Activated naive CD8-positive, alpha-beta T cell (primary cell): ENCODE measurements at regions not wholly inside any gene's neighbourhood (a gene's known extent, or its start where the extent isn't known, plus 50 kb on each side); places are given as distances from the start of the nearest gene placed in this dataset.

Source experiments
- H3K27ac Mint-ChIP-seq: one replicate; pipeline ENCODE4 v1.8.0; 2021; ENCODE audit warnings: mixed read lengths
- H3K27me3 Mint-ChIP-seq: one replicate; pipeline ENCODE4 v1.8.0; 2021; ENCODE audit warnings: mixed read lengths
- H3K36me3 Mint-ChIP-seq: one replicate; pipeline ENCODE4 v1.8.0; 2021; ENCODE audit warnings: mixed read lengths
- H3K4me1 Mint-ChIP-seq: one replicate; pipeline ENCODE4 v1.8.0; 2021; ENCODE audit warnings: low read depth, mixed read lengths
- H3K4me3 Mint-ChIP-seq: one replicate; pipeline ENCODE4 v1.8.0; 2021; ENCODE audit warnings: mild to moderate bottlenecking, mixed read lengths
- H3K9me3 Mint-ChIP-seq: one replicate; pipeline ENCODE4 v1.8.0; 2021; ENCODE audit warnings: low read depth, mixed read lengths

DNA sequence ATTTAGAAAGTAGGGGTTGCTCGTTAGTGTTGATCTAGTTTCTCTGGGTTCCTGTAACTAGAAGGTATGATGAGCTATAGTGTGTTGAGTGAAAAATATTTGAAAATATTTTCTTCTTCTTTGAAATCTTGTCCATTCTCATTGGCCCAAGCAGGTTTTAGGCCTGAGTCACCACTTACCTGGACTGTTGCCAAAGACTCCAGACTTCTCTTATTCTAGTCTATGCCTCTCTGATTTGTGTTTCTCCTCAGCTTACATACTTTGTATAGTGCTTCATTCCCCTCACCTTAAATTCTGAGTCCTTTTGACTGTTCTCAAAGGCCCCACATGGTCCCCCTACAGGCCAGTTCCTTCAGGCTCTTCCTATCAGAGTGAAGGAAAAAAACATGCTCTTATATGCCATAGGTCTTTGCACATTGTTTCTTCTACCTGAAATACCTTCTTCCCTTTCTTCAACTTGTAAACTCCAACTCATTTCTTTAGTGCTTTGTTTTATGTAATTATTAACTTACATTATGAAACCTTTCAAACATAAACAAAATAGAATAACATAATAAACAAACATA is 258.2 kb downstream of the PPP1R2C start:
- no peaks in the 10 kb centered on the region for H3K27me3 Mint-ChIP-seq
- no peaks in the 10 kb centered on the region for H3K36me3 Mint-ChIP-seq
- no peaks in the 10 kb centered on the region for H3K4me1 Mint-ChIP-seq
- H3K4me3 Mint-ChIP-seq, result no peak overlapping the region
- no peaks in the 10 kb centered on the region for H3K9me3 Mint-ChIP-seq
- no peak overlapping the region for H3K27ac Mint-ChIP-seq

DNA sequence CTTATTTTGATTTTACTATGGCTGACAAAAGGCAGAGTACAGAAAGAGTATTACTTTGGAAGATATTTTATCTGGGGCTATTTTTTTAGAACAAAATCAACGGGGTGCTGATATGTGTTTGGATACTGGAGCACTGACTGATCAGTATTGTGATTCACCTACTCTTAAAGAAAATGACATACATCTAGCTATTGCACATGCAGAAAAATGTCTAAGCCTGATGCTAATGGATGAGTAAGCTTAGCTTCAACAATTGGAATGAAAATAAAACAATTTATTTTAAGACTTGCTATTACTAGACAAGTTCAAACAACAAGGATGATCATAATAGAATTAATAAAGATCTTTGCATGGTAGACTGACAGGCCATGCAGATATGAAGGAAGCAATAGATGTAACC is 262.0 kb downstream of the PPP1R2C start:
- Mint-ChIP-seq H3K9me3 (no peaks in the 10 kb centered on the region), H3K4me1 (no peaks in the 10 kb centered on the region), H3K36me3 (no peaks in the 10 kb centered on the region), H3K4me3 (no peak overlapping the region), H3K27me3 (no peaks in the 10 kb centered on the region), H3K27ac (no peak overlapping the region)

GRCh38 chrX:42505016-42505415 is 272.9 kb downstream of the PPP1R2C start:
- no peaks in the 10 kb centered on the region for H3K4me1 Mint-ChIP-seq
- H3K36me3 Mint-ChIP-seq, result peaks cover 6% of the 10 kb centered on the region
- peaks cover 4% of the 10 kb centered on the region for H3K9me3 Mint-ChIP-seq
- no peak overlapping the region for H3K4me3 Mint-ChIP-seq
- no peak overlapping the region for H3K27ac Mint-ChIP-seq
- H3K27me3 Mint-ChIP-seq, result no peaks in the 10 kb centered on the region

- Mint-ChIP-seq H3K27me3 (no peaks in the 10 kb centered on the region), H3K36me3 (no peaks in the 10 kb centered on the region), H3K4me1 (peaks cover 13% of the 10 kb centered on the region), H3K4me3 (no peak overlapping the region), H3K27ac (no peak overlapping the region), H3K9me3 (no peaks in the 10 kb centered on the region)
These were observed 278.3 kb downstream of the PPP1R2C start for GRCh38 chrX:42499620-42500019.

DNA sequence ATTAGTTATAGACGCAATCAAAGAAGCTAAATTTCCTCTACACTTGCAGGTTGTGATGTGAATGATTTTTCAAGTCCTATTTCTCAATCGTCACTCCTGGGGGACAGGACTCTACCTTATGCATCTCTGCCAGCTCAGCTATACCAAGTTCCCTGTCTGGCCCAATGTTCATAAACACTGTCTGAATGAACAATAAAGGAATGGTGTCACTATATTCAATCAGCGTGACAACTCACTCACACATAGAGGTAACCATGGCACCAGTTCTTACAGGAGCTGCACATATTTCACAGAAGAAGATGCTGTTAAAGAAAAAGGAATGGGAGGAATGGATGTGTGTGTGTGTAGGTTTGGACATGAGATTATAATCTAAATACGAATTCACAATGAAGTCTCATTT is 280.6 kb downstream of the PPP1R2C start:
- no peak overlapping the region for H3K27ac Mint-ChIP-seq
- no peaks in the 10 kb centered on the region for H3K27me3 Mint-ChIP-seq
- H3K9me3 Mint-ChIP-seq, result no peaks in the 10 kb centered on the region
- H3K36me3 Mint-ChIP-seq, result no peaks in the 10 kb centered on the region
- H3K4me3 Mint-ChIP-seq, result no peak overlapping the region
- peaks cover 15% of the 10 kb centered on the region for H3K4me1 Mint-ChIP-seq

GRCh38 chrX:42496239-42496638 is 281.7 kb downstream of the PPP1R2C start:
- Mint-ChIP-seq H3K4me1 (peaks cover 15% of the 10 kb centered on the region), H3K36me3 (no peaks in the 10 kb centered on the region), H3K27ac (no peak overlapping the region), H3K4me3 (no peak overlapping the region), H3K27me3 (no peaks in the 10 kb centered on the region), H3K9me3 (no peaks in the 10 kb centered on the region)

DNA sequence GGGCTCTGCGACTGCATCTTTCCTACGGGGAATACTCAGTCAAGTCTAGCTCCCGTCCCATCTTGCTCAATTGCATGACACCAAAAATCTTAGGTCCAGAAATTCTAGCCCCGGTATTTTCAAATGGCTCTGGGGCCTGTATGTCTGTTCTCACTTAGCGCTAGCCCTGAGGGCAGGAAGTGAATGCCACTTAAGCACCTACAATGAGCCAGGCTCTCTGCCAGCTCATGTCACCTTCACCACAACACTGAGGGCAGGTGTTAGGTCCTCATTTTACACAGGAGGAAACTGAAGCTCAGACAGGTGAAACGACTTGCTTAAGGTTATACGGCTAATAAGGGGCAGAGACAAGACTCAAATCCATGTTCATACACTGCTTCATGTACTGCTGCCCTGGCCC is 282.8 kb downstream of the PPP1R2C start:
- no peak overlapping the region for H3K4me3 Mint-ChIP-seq
- H3K9me3 Mint-ChIP-seq, result no peaks in the 10 kb centered on the region
- no peaks in the 10 kb centered on the region for H3K36me3 Mint-ChIP-seq
- H3K27me3 Mint-ChIP-seq, result no peaks in the 10 kb centered on the region
- no peak overlapping the region for H3K27ac Mint-ChIP-seq
- H3K4me1 Mint-ChIP-seq, result peaks cover 15% of the 10 kb centered on the region

DNA sequence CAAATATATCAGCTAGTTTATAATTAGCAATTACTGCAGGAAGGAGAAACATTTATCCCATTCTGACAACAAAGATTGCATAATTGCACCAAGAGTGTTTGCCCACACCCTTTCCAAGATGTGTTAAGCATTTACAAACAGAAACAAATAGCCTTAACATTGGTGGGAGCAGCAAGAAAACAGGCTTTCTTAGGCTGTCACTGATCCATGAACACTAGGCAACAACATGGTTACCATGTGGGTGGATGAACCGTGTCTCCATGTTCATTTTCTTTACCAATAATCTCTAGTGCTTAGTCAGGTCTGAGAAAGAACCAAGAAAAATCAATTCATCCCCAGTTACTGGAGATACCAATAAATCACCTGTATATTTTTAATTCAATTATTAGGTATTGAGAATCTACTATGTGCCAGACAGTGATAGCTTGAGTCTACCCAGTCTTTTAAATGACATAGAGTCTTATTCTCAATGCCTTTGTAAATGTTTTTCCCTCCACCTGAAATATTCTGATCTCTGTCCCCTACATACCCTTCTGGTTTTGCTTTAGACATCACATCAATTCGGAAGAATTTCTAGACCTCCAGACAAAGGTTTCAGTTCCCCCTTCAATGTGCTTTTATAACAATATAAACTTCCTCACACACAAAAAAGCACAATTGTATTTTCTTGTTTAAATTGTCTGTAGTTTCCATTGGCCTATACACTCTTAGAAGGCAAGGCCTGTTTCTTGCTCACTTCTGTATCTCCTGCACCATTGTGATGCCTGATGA is 286.6 kb downstream of the PPP1R2C start:
- Mint-ChIP-seq H3K4me3 (no peak overlapping the region), H3K27me3 (no peaks in the 10 kb centered on the region), H3K4me1 (peaks cover 13% of the 10 kb centered on the region), H3K27ac (no peak overlapping the region), H3K36me3 (no peaks in the 10 kb centered on the region), H3K9me3 (no peaks in the 10 kb centered on the region)

DNA sequence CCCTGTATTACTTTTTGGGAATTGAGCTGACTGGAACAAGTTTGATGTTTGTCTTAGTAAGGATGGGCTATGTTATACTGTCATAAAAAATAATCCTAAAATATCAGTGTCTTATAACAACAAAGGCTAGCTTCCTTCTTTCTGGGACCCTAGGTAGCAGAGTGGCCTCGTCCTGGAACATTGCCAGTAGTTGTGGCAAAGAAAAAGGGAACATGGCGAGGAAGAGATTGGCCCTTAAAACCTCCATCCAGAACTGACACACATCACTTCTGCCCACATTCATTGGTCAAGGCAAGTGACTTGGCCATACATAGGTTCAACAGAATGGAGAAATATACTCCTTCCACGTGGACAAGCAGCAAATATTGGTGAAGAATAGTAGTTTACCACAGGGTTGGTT is 287.9 kb downstream of the PPP1R2C start:
- Mint-ChIP-seq H3K4me3 (no peak overlapping the region), H3K27ac (no peak overlapping the region), H3K27me3 (no peaks in the 10 kb centered on the region), H3K36me3 (no peaks in the 10 kb centered on the region), H3K9me3 (no peaks in the 10 kb centered on the region), H3K4me1 (peaks cover 7% of the 10 kb centered on the region)

DNA sequence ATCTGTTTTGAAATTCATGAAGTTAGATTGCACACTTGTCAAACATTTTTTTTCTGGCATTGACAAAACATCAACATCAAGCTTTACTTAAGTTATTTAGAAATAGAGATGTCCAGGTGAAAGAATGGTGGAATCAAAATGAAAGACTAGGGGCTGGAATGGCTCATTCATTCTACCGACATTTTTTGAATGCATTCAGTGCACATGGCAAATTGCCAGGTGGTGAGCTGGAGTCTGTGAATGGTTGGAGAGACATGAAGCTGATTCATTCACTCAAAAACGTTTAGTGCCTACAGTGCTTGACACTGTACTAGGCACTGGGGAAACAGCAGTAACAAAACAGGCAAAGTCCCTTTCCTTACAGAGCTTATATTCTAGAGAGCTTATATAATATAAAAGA is 292.4 kb downstream of the PPP1R2C start:
- Mint-ChIP-seq H3K36me3 (no peaks in the 10 kb centered on the region), H3K4me1 (no peaks in the 10 kb centered on the region), H3K4me3 (no peak overlapping the region), H3K27ac (no peak overlapping the region), H3K9me3 (no peaks in the 10 kb centered on the region), H3K27me3 (no peaks in the 10 kb centered on the region)

DNA sequence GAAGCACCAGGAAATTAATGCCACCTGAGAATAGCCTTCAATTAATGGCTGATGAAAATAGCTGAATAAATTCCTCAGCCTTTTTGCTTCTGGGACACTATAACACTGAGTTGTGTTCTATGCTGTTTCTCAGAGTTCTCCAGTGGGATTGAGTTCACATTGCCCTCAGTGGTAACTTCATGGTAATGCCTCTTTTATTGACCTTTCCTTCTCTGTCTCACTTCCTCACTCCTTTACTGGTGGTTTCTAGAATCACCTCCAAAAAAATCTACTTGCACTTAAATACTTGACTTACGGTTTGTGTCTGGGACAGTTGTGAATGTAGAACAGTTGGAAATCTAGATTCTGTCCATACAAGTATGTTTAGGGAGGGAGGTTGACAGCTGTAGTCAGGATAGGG is 293.7 kb downstream of the PPP1R2C start:
- Mint-ChIP-seq H3K9me3 (no peaks in the 10 kb centered on the region), H3K4me1 (no peaks in the 10 kb centered on the region), H3K36me3 (no peaks in the 10 kb centered on the region), H3K4me3 (no peak overlapping the region), H3K27ac (no peak overlapping the region), H3K27me3 (no peaks in the 10 kb centered on the region)

DNA sequence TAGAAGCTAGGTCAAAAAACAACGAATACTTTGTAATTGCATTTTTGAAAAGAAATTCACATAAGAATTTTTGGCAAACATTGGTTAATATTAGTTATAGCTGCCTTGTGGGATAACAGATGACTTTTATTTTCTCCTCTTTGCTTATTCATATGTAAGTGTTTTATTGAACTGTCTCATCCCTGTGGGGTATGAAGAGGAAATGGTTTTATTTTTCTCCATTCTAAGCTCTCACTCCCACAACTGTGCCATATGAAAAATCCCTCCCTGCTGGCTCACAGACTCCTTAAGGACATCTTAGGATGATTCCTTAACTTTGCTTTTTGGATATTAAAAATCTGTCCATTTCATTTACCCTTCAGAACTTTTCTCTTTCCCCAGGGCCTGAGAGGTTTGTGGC is 300.6 kb downstream of the PPP1R2C start:
- Mint-ChIP-seq H3K4me3 (no peak overlapping the region), H3K4me1 (no peaks in the 10 kb centered on the region), H3K36me3 (no peaks in the 10 kb centered on the region), H3K27me3 (no peaks in the 10 kb centered on the region), H3K27ac (no peak overlapping the region), H3K9me3 (no peaks in the 10 kb centered on the region)

DNA sequence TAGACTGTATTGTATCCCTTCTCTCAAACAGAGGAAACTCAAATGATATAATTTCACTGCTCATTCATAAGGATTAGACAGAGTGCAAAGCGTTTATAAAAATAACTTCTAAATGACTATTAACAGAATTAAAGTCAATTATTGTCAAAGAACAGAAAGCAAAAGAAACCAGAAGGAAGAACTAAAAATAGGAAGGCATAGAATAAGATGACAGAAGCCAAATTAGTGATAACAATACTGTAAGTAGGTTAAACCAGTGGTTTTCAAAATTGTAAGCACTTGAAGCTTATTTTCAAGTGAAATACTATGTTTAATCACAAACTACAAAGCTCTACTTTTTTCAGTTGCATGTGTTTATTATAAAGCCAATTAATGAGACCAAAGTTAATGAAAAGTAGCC is 305.2 kb downstream of the PPP1R2C start:
- Mint-ChIP-seq H3K4me3 (no peak overlapping the region), H3K9me3 (no peaks in the 10 kb centered on the region), H3K27me3 (no peaks in the 10 kb centered on the region), H3K4me1 (no peaks in the 10 kb centered on the region), H3K36me3 (no peaks in the 10 kb centered on the region), H3K27ac (no peak overlapping the region)

DNA sequence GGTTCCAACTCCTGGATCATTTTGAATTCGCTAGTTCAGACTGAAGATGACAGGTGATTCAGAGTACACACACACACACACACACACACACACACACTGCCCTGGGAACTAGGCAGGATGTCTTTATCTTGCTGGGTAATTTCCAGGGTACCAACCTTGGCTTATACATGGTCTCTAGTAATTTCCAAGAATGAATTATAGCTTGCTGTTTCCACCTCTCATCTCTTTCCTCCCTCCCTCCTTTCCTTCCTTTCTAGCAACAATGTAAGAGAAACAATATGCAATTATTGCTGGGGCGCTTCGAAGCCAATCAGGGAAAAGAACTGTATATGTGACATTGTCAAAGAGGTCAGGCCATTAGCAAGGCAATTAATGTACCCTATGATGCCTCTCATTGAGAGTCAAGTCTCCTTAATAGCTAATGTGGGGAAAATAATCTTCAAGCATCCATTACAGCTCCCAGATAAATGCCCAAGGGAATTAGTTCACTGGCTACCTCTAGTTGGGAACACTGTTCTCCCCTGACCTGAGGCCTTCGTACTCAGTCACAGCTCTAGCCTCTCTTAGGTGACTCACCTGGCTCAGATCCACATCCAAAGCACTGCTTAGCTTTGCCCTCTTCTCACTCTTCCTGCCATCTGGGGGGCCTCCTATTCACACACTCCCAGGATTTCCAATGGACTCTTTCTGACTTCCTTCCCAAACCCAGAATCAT is 311.5 kb downstream of the PPP1R2C start:
- Mint-ChIP-seq H3K4me1 (no peaks in the 10 kb centered on the region), H3K27me3 (no peaks in the 10 kb centered on the region)

DNA sequence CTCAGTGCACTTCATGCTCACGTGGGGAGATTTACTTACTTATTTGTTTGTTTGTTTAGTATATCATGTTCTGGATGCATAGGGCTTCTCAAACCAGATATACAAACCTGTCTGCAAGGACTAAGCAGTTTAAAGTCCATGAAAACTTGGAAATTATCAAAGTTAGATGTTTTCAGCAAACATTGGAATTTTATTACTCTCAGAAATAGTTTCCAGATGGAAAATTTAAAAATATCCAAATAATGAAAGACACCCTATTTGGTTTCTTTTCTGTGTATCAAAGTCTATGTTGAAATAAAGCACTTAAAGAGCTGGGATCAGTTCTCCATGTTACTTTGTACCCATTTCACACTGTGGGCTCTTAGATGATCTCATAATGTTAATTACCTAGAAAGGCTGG is 312.1 kb downstream of the PPP1R2C start:
- Mint-ChIP-seq H3K4me3 (no peak overlapping the region), H3K36me3 (peaks cover 2% of the 10 kb centered on the region), H3K27ac (no peak overlapping the region), H3K9me3 (no peaks in the 10 kb centered on the region), H3K27me3 (no peaks in the 10 kb centered on the region), H3K4me1 (no peaks in the 10 kb centered on the region)

More for the DNA sequence above, 311.5 kb downstream of the PPP1R2C start:
- Mint-ChIP-seq H3K9me3 (no peaks in the 10 kb centered on the region), H3K27ac (no peak overlapping the region), H3K4me3 (no peak overlapping the region), H3K36me3 (peaks cover 2% of the 10 kb centered on the region)
